SKM-1 (cell line): ENCODE measurements at regions not wholly inside any gene's neighbourhood (a gene's known extent, or its start where the extent isn't known, plus 50 kb on each side); places are given as distances from the start of the nearest gene placed in this dataset.
"Not testable (repeated sequence)": the region's sequence is repeated elsewhere in the genome, so short reads cannot be mapped to it uniquely, and the experiment has no call there.

Source experiments
- DNase-seq: peaks from one replicate; lab custom pipeline; 2025; ENCODE audit not compliant: unreplicated experiment; lab: John Stamatoyannopoulos, UW

- DNase-seq = no peak
Measured at GRCh38 chr6:3920321-3920720, 71.1 kb downstream of the FAM50B start.

GRCh38 chr6:3921663-3922062, 72.5 kb downstream of the FAM50B start:
- DNase-seq = no peak

- not testable (repeated sequence) for DNase-seq
Measured at GRCh38 chr6:3922619-3923018, 73.4 kb downstream of the FAM50B start.

- DNase-seq = not testable (repeated sequence)
Measured at GRCh38 chr6:3925223-3926149, 76.3 kb downstream of the FAM50B start.

- no peak for DNase-seq
Measured at GRCh38 chr6:3926150-3926482, 76.9 kb downstream of the FAM50B start.

- DNase-seq = no peak
Measured at GRCh38 chr6:3928111-3928510, 78.9 kb downstream of the FAM50B start.

- no peak for DNase-seq
Measured at GRCh38 chr6:3929281-3929798, 80.2 kb downstream of the FAM50B start.

- no peak for DNase-seq
Measured at GRCh38 chr6:3937438-3937837, 88.3 kb downstream of the FAM50B start.

GRCh38 chr6:3938715-3939367, 89.7 kb downstream of the FAM50B start:
- no peak for DNase-seq

GRCh38 chr6:3939368-3939958, 90.3 kb downstream of the FAM50B start:
- DNase-seq = no peak

- no peak for DNase-seq
Measured at GRCh38 chr6:3939964-3940363, 90.8 kb downstream of the FAM50B start.

GRCh38 chr6:3940703-3941102, 91.5 kb downstream of the FAM50B start:
- DNase-seq = no peak

- no peak for DNase-seq
Measured at GRCh38 chr6:3943331-3943765, 94.2 kb downstream of the FAM50B start.

- DNase-seq = no peak
Measured at GRCh38 chr6:3944246-3944645, 95.1 kb downstream of the FAM50B start.

GRCh38 chr6:3946778-3947177, 97.6 kb downstream of the FAM50B start:
- DNase-seq = no peak

GRCh38 chr6:3948866-3949265, 99.7 kb downstream of the FAM50B start:
- DNase-seq = no peak

GRCh38 chr6:3949521-3949920, 100.3 kb downstream of the FAM50B start:
- no peak for DNase-seq

GRCh38 chr6:3956054-3956453, 106.9 kb downstream of the FAM50B start:
- no peak for DNase-seq

GRCh38 chr6:3957321-3957720, 108.1 kb downstream of the FAM50B start:
- DNase-seq = no peak

- DNase-seq = no peak
Measured at GRCh38 chr6:3958255-3958654, 109.1 kb downstream of the FAM50B start.

- DNase-seq = no peak
Measured at GRCh38 chr6:3959385-3959784, 110.2 kb downstream of the FAM50B start.
